HepG2 (cell line): ENCODE measurements at regions not wholly inside any gene's neighbourhood (a gene's known extent, or its start where the extent isn't known, plus 50 kb on each side); places are given as distances from the start of the nearest gene placed in this dataset.

Experiments used
- ATAC-seq: fragments of 200-7000 bp; cut with Tn5 transposase; 3 replicates; pipeline ENCODE4 v1.9.1; 2020; ENCODE audit warnings: mild to moderate bottlenecking, moderate library complexity
- BruUV-seq: library from RNA; stranded (reverse); fragments of 400-500 nt; replicated peaks from 2 replicates; lab custom pipeline; 2021; lab: Mats Ljungman, UMichigan
- CTCF ChIA-PET: fragments of 300-600 bp; formaldehyde crosslinking; extraction: SDS; loops from one replicate; lab custom pipeline; 2021; ENCODE audit warnings: low total read pairs, inconsistent platforms, low intra/inter-chr PET ratio; lab: Yijun Ruan, JAX
- POLR2A ChIA-PET: fragments of 350-600 bp; sonication (Branson Sonifier 250); formaldehyde crosslinking; loops from one replicate; lab custom pipeline; 2020; ENCODE audit warnings: antibody characterized with exemption, inconsistent platforms; lab: Yijun Ruan, JAX
- DNase-seq: peaks from one replicate; pipeline ENCODE4 v3.0.0-alpha.2; 2015; ENCODE audit warnings: low spot score
- FAIRE-seq: peaks from 3 replicates; lab custom pipeline; 2011; peaks lifted over from hg19 to GRCh38; lab: Jason Lieb, UNC
- H2AFZ ChIP-seq: one replicate; pipeline ENCODE4 v1.6.1; 2011; ENCODE audit warnings: low read length, inconsistent platforms
- H3K27ac ChIP-seq: fragments of 300-600 bp; 3 replicates; pipeline ENCODE4 v1.8.0; 2011; ENCODE audit warnings: mixed run types, mild to moderate bottlenecking, mixed read lengths, low read length, inconsistent platforms; ENCODE audit not compliant: insufficient read depth; ENCODE audit errors: extremely low read length
- H3K27me3 ChIP-seq, 2 experiments: fragments of 200-600 bp in 1 of 2; 2 replicates in 1 of 2; 3 replicates in 1 of 2; pipeline versions ENCODE4 v1.6.0 to v1.8.0; 2011; ENCODE audit warnings: low read length in 2 of 2, mild to moderate bottlenecking in 2 of 2, moderate library complexity in 2 of 2, inconsistent platforms in 1 of 2; ENCODE audit not compliant: insufficient read depth in 2 of 2, control insufficient read depth in 1 of 2
- H3K36me3 ChIP-seq, 2 experiments: fragments of 200-600 bp in 1 of 2; replicated peaks in 1 of 2; 2 replicates in 1 of 2; 3 replicates in 1 of 2; pipeline versions ENCODE4 v1.5.1 to v1.8.0; 2011; ENCODE audit warnings: low read length in 2 of 2, inconsistent platforms in 1 of 2; ENCODE audit not compliant: insufficient read depth in 2 of 2, control insufficient read depth in 1 of 2
- H3K4me1 ChIP-seq: 2 replicates; pipeline ENCODE4 v1.5.1; 2012; ENCODE audit warnings: low read length, inconsistent platforms; ENCODE audit not compliant: insufficient read depth
- H3K4me2 ChIP-seq: 2 replicates; pipeline ENCODE4 v1.6.0; 2011; ENCODE audit warnings: low read depth, low read length, inconsistent platforms
- H3K4me3 ChIP-seq, 3 experiments: fragments of 200-600 bp in 1 of 3; sonication (generic), shearing (Covaris generic) in 1 of 3; replicated peaks in 1 of 3; 2 replicates each; pipeline ENCODE4 v1.5.1; 2011 to 2016; ENCODE audit warnings: low read length in 3 of 3, inconsistent platforms in 2 of 3, low read depth in 2 of 3, mild to moderate bottlenecking in 2 of 3, control low read depth in 1 of 3, mixed read lengths in 1 of 3; ENCODE audit not compliant: insufficient read depth in 1 of 3
- H3K79me2 ChIP-seq: one replicate; pipeline ENCODE4 v1.6.1; 2011; ENCODE audit warnings: low read length, inconsistent platforms; ENCODE audit not compliant: insufficient read depth
- H3K9ac ChIP-seq: 2 replicates; pipeline ENCODE4 v1.6.0; 2011; ENCODE audit warnings: mild to moderate bottlenecking, low read depth, low read length, inconsistent platforms; ENCODE audit not compliant: insufficient read depth
- H3K9me3 ChIP-seq: 2 replicates; pipeline ENCODE4 v1.5.1; 2012; ENCODE audit warnings: mild to moderate bottlenecking, low read length
- H4K20me1 ChIP-seq: 2 replicates; pipeline ENCODE4 v1.6.0; 2011; ENCODE audit warnings: inconsistent platforms, mild to moderate bottlenecking, low read length, moderate library complexity; ENCODE audit not compliant: insufficient read depth
- CREB1 ChIP-seq, 2 experiments: fragments of 450-650 bp in 1 of 2; IDR thresholded peaks; 2 replicates each; pipeline ENCODE4 v1.6.1; 2016 to 2017; ENCODE audit warnings: control low read depth in 1 of 2, mild to moderate bottlenecking in 1 of 2, missing compliant biosample characterization in 1 of 2, missing genetic modification characterization in 1 of 2
- FLYWCH1 ChIP-seq: sonication (generic); formaldehyde crosslinking; IDR thresholded peaks from 2 replicates; pipeline ENCODE4 v1.8.1; 2023; ENCODE audit warnings: mild to moderate bottlenecking, missing genetic modification reagents
- GPN1 ChIP-seq: sonication (generic); formaldehyde crosslinking; IDR thresholded peaks from 2 replicates; pipeline ENCODE4 v1.5.1; 2020; ENCODE audit warnings: missing genetic modification reagents, borderline replicate concordance
- HOXD1 ChIP-seq: sonication (generic); formaldehyde crosslinking; IDR thresholded peaks from 2 replicates; pipeline ENCODE4 v1.5.0; 2020; ENCODE audit warnings: missing genetic modification reagents
- IRX3 ChIP-seq: sonication (generic); formaldehyde crosslinking; IDR thresholded peaks from 2 replicates; pipeline ENCODE4 v1.8.1; 2023; ENCODE audit warnings: mild to moderate bottlenecking, low read depth, missing genetic modification reagents, borderline replicate concordance
- RELA ChIP-seq: sonication (generic); formaldehyde crosslinking; IDR thresholded peaks from 2 replicates; pipeline ENCODE4 v1.4.0; 2020; ENCODE audit warnings: missing genetic modification reagents
- RFX5 ChIP-seq: IDR thresholded peaks from 2 replicates; pipeline ENCODE4 v1.6.1; 2011; ENCODE audit warnings: low read depth, low read length, improper control_type of control experiment
- SP4 ChIP-seq: sonication (generic); formaldehyde crosslinking; IDR thresholded peaks from 2 replicates; pipeline ENCODE4 v1.8.1; 2023; ENCODE audit warnings: mild to moderate bottlenecking, missing genetic modification reagents
- ZBTB7A ChIP-seq: sonication (generic); formaldehyde crosslinking; IDR thresholded peaks from 2 replicates; pipeline ENCODE4 v1.8.0; 2022; ENCODE audit warnings: mild to moderate bottlenecking, missing genetic modification reagents
- ZNF256 ChIP-seq: sonication (generic); formaldehyde crosslinking; conservative IDR thresholded peaks from 2 replicates; pipeline ENCODE4 v1.4.0; 2020; ENCODE audit warnings: missing genetic modification reagents
- ZNF282 ChIP-seq: fragments of 450-650 bp; IDR thresholded peaks from 2 replicates; pipeline ENCODE4 v1.6.1; 2018; ENCODE audit not compliant: partially characterized antibody
- ZSCAN20 ChIP-seq: sonication (generic); formaldehyde crosslinking; IDR thresholded peaks from 2 replicates; pipeline ENCODE4 v1.4.0; 2020; ENCODE audit warnings: missing genetic modification reagents, mild to moderate bottlenecking, borderline replicate concordance
- in situ Hi-C: cut with HindIII; loops from 2 replicates; pipeline ENCODE4 v1.10.0; 2017; ENCODE audit warnings: low pct_unique_long_range_greater_than_20kb; ENCODE audit not compliant: extremely low pct_ligation_motif_present
- intact Hi-C: fragments of 100-400 bp; cut with micrococcal nuclease; formaldehyde crosslinking; loops from one replicate; pipeline ENCODE4 v1.10.0; 2022; ENCODE audit not compliant: unreplicated experiment
- TF ChIP-seq, protein P1 (sequence below): sonication (generic); formaldehyde crosslinking; IDR thresholded peaks from 2 replicates; pipeline ENCODE4 v1.5.1; 2020; ENCODE audit warnings: missing genetic modification reagents, mild to moderate bottlenecking, borderline replicate concordance
- TF ChIP-seq, protein P2 (sequence below): sonication (generic); formaldehyde crosslinking; IDR thresholded peaks from 2 replicates; pipeline ENCODE4 v1.8.0; 2023; ENCODE audit warnings: mild to moderate bottlenecking, missing genetic modification reagents
- TF ChIP-seq, protein P3 (sequence below): sonication (generic); formaldehyde crosslinking; IDR thresholded peaks from 2 replicates; pipeline ENCODE4 v1.4.0; 2020; ENCODE audit warnings: mild to moderate bottlenecking, low read depth, missing genetic modification reagents

DNA sequence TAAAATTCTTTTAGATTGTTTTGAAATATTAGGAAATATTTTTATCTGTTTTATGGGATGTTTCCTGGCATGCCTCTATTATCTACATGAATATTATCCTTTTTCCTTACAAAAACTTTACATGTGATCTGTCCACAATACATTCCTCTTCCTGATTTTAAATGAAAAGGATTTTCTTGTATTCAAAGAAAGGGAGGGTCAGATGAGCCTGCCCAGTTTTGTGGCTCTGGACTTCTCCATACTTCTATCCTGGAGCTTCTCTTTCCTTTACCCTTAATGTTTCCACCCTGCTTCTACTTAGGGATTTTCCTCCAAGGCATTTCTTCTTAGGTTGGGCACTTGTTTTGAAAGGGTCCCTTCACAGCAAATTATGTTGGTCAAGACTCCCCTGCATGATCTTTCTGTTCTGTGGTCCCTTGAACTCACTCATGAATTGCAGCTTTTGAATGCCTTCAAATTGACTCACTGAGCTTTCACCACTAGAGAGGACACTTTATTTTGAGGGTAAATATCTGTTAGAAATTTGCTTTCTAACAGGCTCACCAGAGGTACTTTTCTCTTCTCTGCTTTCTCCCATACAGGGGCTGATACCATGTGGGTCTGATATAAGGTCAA, 104.9 kb downstream of the CENPW start:
- H4K20me1 ChIP-seq = no peaks in the 10 kb centered on the region
- DNase-seq = no peak
- H3K4me3 ChIP-seq = no peak overlapping the region
- no peaks in the 10 kb centered on the region for H3K4me1 ChIP-seq
- H3K79me2 ChIP-seq = no peaks in the 10 kb centered on the region
- no peaks in the 10 kb centered on the region; a peak in 1 of 5 replicates for H3K27me3 ChIP-seq
- in situ Hi-C loops (no loop called here), intact Hi-C loops (no loop called here)
- no peak overlapping the region for H3K9ac ChIP-seq
- ChIA-PET POLR2A (no interaction called here), CTCF (no interaction called here)
- no peaks in the 10 kb centered on the region for H3K9me3 ChIP-seq
- no peak for ATAC-seq
- FAIRE-seq = no peak
- H3K27ac ChIP-seq = no peak overlapping the region
- no peak overlapping the region for H2AFZ ChIP-seq
- no peak for TF ChIP-seq RELA
- TF ChIP-seq CREB1 (IDR thresholded peaks at IDR 0.05) = no peak
- no peak for TF ChIP-seq CREB1 (CRISPR knock-in tag; IDR thresholded peaks at IDR 0.05)
- TF ChIP-seq HOXD1 (CRISPR knock-in tag) = no peak
- TF ChIP-seq RFX5 = no peak
- no peak for TF ChIP-seq FLYWCH1 (CRISPR knock-in tag)
- H3K4me2 ChIP-seq = no peak overlapping the region
- no peaks in the 10 kb centered on the region for H3K36me3 ChIP-seq
- no TSS peak for BruUV-seq

DNA sequence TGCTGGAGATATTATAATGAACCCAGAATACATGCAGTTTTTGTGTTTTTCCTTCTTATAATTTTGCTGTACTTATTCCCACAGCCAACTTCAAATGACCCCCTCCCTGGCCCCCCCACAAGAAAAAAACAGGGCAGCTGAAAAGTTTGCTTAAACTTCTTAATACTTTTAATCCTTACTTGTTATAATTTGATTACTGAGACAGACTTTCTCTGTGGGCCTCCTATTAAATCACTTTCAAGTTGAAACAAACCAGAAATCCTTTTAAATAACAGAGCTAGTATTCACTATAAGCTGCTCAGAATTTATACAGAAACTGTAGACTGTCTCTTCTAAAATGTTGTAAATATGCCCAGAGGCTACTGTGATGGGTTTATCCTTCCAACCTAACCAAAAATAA, 106.3 kb downstream of the CENPW start:
- Histone ChIP-seq H3K9me3 (no peaks in the 10 kb centered on the region), H3K79me2 (no peaks in the 10 kb centered on the region), H2AFZ (no peak overlapping the region), H3K27ac (no peak overlapping the region), H3K4me2 (no peak overlapping the region), H3K4me3 (no peak overlapping the region), H3K9ac (no peak overlapping the region), H3K27me3 (no peaks in the 10 kb centered on the region; a peak in 1 of 5 replicates), H4K20me1 (no peaks in the 10 kb centered on the region), H3K36me3 (no peaks in the 10 kb centered on the region), H3K4me1 (no peaks in the 10 kb centered on the region)
- no peak for DNase-seq
- FAIRE-seq = no peak
- in situ Hi-C loops (no loop called here), intact Hi-C loops (no loop called here)
- ChIA-PET CTCF (no interaction called here), POLR2A (no interaction called here)
- no TSS peak for BruUV-seq
- no peak for ATAC-seq
- TF ChIP-seq ZNF256 (CRISPR knock-in tag) (no peak), SP4 (CRISPR knock-in tag) (no peak), ZNF282 (no peak), ZBTB7A (CRISPR knock-in tag) (no peak), IRX3 (CRISPR knock-in tag) (no peak), GPN1 (CRISPR knock-in tag) (no peak), ZSCAN20 (CRISPR knock-in tag) (no peak)
- TF ChIP-seq, protein P1, sequence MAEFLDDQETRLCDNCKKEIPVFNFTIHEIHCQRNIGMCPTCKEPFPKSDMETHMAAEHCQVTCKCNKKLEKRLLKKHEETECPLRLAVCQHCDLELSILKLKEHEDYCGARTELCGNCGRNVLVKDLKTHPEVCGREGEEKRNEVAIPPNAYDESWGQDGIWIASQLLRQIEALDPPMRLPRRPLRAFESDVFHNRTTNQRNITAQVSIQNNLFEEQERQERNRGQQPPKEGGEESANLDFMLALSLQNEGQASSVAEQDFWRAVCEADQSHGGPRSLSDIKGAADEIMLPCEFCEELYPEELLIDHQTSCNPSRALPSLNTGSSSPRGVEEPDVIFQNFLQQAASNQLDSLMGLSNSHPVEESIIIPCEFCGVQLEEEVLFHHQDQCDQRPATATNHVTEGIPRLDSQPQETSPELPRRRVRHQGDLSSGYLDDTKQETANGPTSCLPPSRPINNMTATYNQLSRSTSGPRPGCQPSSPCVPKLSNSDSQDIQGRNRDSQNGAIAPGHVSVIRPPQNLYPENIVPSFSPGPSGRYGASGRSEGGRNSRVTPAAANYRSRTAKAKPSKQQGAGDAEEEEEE (CRISPR knock-in tag) = no peak
- TF ChIP-seq, protein P2, sequence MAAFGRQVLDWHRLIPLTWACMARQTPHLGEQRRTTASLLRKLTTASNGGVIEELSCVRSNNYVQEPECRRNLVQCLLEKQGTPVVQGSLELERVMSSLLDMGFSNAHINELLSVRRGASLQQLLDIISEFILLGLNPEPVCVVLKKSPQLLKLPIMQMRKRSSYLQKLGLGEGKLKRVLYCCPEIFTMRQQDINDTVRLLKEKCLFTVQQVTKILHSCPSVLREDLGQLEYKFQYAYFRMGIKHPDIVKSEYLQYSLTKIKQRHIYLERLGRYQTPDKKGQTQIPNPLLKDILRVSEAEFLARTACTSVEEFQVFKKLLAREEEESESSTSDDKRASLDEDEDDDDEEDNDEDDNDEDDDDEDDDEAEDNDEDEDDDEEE (CRISPR knock-in tag) = no peak
- TF ChIP-seq, protein P3, sequence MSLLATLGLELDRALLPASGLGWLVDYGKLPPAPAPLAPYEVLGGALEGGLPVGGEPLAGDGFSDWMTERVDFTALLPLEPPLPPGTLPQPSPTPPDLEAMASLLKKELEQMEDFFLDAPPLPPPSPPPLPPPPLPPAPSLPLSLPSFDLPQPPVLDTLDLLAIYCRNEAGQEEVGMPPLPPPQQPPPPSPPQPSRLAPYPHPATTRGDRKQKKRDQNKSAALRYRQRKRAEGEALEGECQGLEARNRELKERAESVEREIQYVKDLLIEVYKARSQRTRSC (CRISPR knock-in tag) = no peak
